Endothelial cell of umbilical vein (primary cell): ENCODE measurements at regions not wholly inside any gene's neighbourhood (a gene's known extent, or its start where the extent isn't known, plus 50 kb on each side); places are given as distances from the start of the nearest gene placed in this dataset.

Source experiments
- BruUV-seq: library from RNA; stranded (reverse); fragments of 400-500 nt; replicated peaks from 2 replicates; lab custom pipeline; 2021; lab: Mats Ljungman, UMichigan
- CTCF ChIA-PET: fragments of 300-600, 350-600 bp; sonication (Branson Sonifier 250); formaldehyde crosslinking; loops from one replicate; lab custom pipeline; 2021; ENCODE audit warnings: antibody characterized with exemption, inconsistent platforms; lab: Charles Lee
- POLR2A ChIA-PET: fragments of 300-600, 350-600 bp; sonication (Branson Sonifier 250); formaldehyde crosslinking; loops from one replicate; lab custom pipeline; 2021; ENCODE audit warnings: antibody characterized with exemption, inconsistent platforms; lab: Charles Lee
- DNase-seq: peaks from one replicate; pipeline ENCODE4 v3.0.0-alpha.2; 2011; ENCODE audit warnings: low read depth, low spot score
- FAIRE-seq: peaks from 2 replicates; lab custom pipeline; 2011; peaks lifted over from hg19 to GRCh38; lab: Jason Lieb, UNC
- H2AFZ ChIP-seq: 2 replicates; pipeline ENCODE4 v1.6.0; 2012; ENCODE audit warnings: low read depth, low read length, control low read depth, inconsistent platforms
- H3K27ac ChIP-seq: 2 replicates; pipeline ENCODE4 v1.5.1; 2011; ENCODE audit warnings: low read depth, mild to moderate bottlenecking, control low read depth, low read length, moderate library complexity; ENCODE audit not compliant: insufficient read depth
- H3K27me3 ChIP-seq, 2 experiments: 2 replicates each; pipeline versions ENCODE4 v1.6.0 to v1.6.1; 2011; ENCODE audit warnings: low read length in 2 of 2, mixed read lengths in 1 of 2; ENCODE audit not compliant: control insufficient read depth in 2 of 2, insufficient read depth in 2 of 2
- H3K36me3 ChIP-seq, 2 experiments: 2 replicates in 1 of 2; 3 replicates in 1 of 2; pipeline ENCODE4 v1.5.1; 2011; ENCODE audit warnings: low read length in 2 of 2, mild to moderate bottlenecking in 1 of 2, moderate library complexity in 1 of 2; ENCODE audit not compliant: control insufficient read depth in 2 of 2, insufficient read depth in 2 of 2; ENCODE audit errors: extremely low read depth in 1 of 2
- H3K4me1 ChIP-seq: 3 replicates; pipeline ENCODE4 v1.5.1; 2011; ENCODE audit warnings: mild to moderate bottlenecking, low read length; ENCODE audit not compliant: control insufficient read depth, insufficient read depth; ENCODE audit errors: extremely low read depth
- H3K4me2 ChIP-seq: 2 replicates; pipeline ENCODE4 v1.6.1; 2011; ENCODE audit warnings: low read length, control low read depth, mixed read lengths; ENCODE audit not compliant: insufficient read depth
- H3K4me3 ChIP-seq, 3 experiments: fragments of 200-600 bp in 1 of 3; sonication (generic), shearing (Covaris generic) in 1 of 3; replicated peaks in 1 of 3; 2 replicates each; pipeline ENCODE4 v1.5.1; 2011 to 2016; ENCODE audit warnings: control low read depth in 3 of 3, low read length in 3 of 3, mild to moderate bottlenecking in 2 of 3, inconsistent platforms in 1 of 3, low read depth in 1 of 3, moderate library complexity in 1 of 3; ENCODE audit not compliant: insufficient read depth in 1 of 3
- H3K79me2 ChIP-seq: 2 replicates; pipeline ENCODE4 v1.6.0; 2012; ENCODE audit warnings: low read length, inconsistent platforms; ENCODE audit not compliant: control insufficient read depth, insufficient read depth
- H3K9ac ChIP-seq: replicated peaks from 2 replicates; pipeline ENCODE3; 2011; ENCODE audit warnings: low read length, control low read depth; ENCODE audit not compliant: insufficient read depth; ENCODE audit errors: extremely low read depth
- H3K9me1 ChIP-seq: replicated peaks from 3 replicates; pipeline ENCODE4 v1.6.0; 2011; ENCODE audit warnings: mild to moderate bottlenecking, low read length; ENCODE audit not compliant: control insufficient read depth, insufficient read depth; ENCODE audit errors: extremely low read depth
- H3K9me3 ChIP-seq: replicated peaks from 2 replicates; pipeline ENCODE4 v1.5.1; 2012; ENCODE audit warnings: low read length, inconsistent platforms; ENCODE audit not compliant: control insufficient read depth, insufficient read depth
- H4K20me1 ChIP-seq: replicated peaks from 2 replicates; pipeline ENCODE3; 2011; ENCODE audit warnings: mild to moderate bottlenecking, low read length; ENCODE audit not compliant: control insufficient read depth, insufficient read depth; ENCODE audit errors: extremely low read depth
- EZH2 ChIP-seq: IDR thresholded peaks from 2 replicates; pipeline ENCODE4 v1.6.1; 2012; ENCODE audit warnings: borderline replicate concordance, low read depth, mild to moderate bottlenecking, moderate library complexity, low read length, inconsistent platforms; ENCODE audit not compliant: severe bottlenecking
- FOS ChIP-seq: IDR thresholded peaks from 2 replicates; pipeline ENCODE4 v1.6.1; 2011; ENCODE audit warnings: mild to moderate bottlenecking, low read length, moderate library complexity, borderline replicate concordance; ENCODE audit not compliant: insufficient read depth
- GATA2 ChIP-seq: IDR thresholded peaks from 2 replicates; pipeline ENCODE4 v1.7.0; 2011; ENCODE audit warnings: low read depth, mild to moderate bottlenecking, moderate library complexity, mixed read lengths, low read length; ENCODE audit not compliant: insufficient read length, insufficient read depth
- JUN ChIP-seq: IDR thresholded peaks from 2 replicates; pipeline ENCODE4 v1.6.1; 2011; ENCODE audit warnings: borderline replicate concordance, low read depth; ENCODE audit not compliant: insufficient read length, insufficient read depth
- MAX ChIP-seq: IDR thresholded peaks from 2 replicates; pipeline ENCODE4 v1.6.1; 2011; ENCODE audit not compliant: insufficient read depth, insufficient read length
- MYC ChIP-seq: IDR thresholded peaks from one replicate; pipeline ENCODE4 v1.6.1; 2011; ENCODE audit warnings: mild to moderate bottlenecking, low read depth, low read length
- POLR2A ChIP-seq: IDR thresholded peaks from 2 replicates; pipeline ENCODE4 v1.6.1; 2012; ENCODE audit warnings: low read depth, mild to moderate bottlenecking, control low read depth, low read length
- POLR2AphosphoS5 ChIP-seq: IDR thresholded peaks from 2 replicates; pipeline ENCODE4 v1.6.1; 2012; ENCODE audit warnings: low read depth, mild to moderate bottlenecking, control low read depth, low read length, moderate library complexity; ENCODE audit not compliant: insufficient read depth
- dilution Hi-C: fragments of 300-500 bp; cut with MboI; formaldehyde crosslinking; loops from one replicate; pipeline ENCODE4 v1.15.0; 2019; ENCODE audit warnings: low sequenced_read_pairs; ENCODE audit not compliant: extremely low pct_ligation_motif_present
- intact Hi-C: fragments of 100-400 bp; cut with micrococcal nuclease; formaldehyde crosslinking; loops from one replicate; pipeline ENCODE4 v1.10.0; 2022
- TF ChIP-seq, protein P1 (sequence below), 2 donors: IDR thresholded peaks; 1 replicate in 1 of 2; 2 replicates in 1 of 2; pipeline ENCODE4 v1.5.1; 2011; ENCODE audit warnings: low read length in 2 of 2, mild to moderate bottlenecking in 2 of 2, moderate library complexity in 2 of 2, control low read depth in 1 of 2, inconsistent platforms in 1 of 2, low read depth in 1 of 2; ENCODE audit not compliant: insufficient read depth in 1 of 2; ENCODE audit errors: extremely low read depth in 1 of 2

- Histone ChIP-seq H3K9ac (no peak overlapping the region), H4K20me1 (no peaks in the 10 kb centered on the region), H3K9me1 (no peaks in the 10 kb centered on the region), H3K9me3 (no peaks in the 10 kb centered on the region), H3K36me3 (no peaks in the 10 kb centered on the region), H3K4me2 (no peak overlapping the region), H3K4me3 (no peak overlapping the region), H3K79me2 (no peaks in the 10 kb centered on the region), H3K27me3 (no peaks in the 10 kb centered on the region), H3K4me1 (no peaks in the 10 kb centered on the region), H2AFZ (no peak overlapping the region), H3K27ac (no peak overlapping the region)
- no peak for FAIRE-seq
- DNase-seq, result no peak
- dilution Hi-C loops, result no loop called here
- intact Hi-C loops, result no loop called here
- BruUV-seq, result no TSS peak
- ChIA-PET POLR2A (no interaction called here), CTCF (no interaction called here)
- TF ChIP-seq EZH2, result no peak
- no peak for TF ChIP-seq JUN
- TF ChIP-seq FOS, result no peak
- TF ChIP-seq MYC, result no peak
- TF ChIP-seq POLR2AphosphoS5, result no peak
- no peak for TF ChIP-seq MAX
- no peak for TF ChIP-seq POLR2A
- TF ChIP-seq, protein P1, sequence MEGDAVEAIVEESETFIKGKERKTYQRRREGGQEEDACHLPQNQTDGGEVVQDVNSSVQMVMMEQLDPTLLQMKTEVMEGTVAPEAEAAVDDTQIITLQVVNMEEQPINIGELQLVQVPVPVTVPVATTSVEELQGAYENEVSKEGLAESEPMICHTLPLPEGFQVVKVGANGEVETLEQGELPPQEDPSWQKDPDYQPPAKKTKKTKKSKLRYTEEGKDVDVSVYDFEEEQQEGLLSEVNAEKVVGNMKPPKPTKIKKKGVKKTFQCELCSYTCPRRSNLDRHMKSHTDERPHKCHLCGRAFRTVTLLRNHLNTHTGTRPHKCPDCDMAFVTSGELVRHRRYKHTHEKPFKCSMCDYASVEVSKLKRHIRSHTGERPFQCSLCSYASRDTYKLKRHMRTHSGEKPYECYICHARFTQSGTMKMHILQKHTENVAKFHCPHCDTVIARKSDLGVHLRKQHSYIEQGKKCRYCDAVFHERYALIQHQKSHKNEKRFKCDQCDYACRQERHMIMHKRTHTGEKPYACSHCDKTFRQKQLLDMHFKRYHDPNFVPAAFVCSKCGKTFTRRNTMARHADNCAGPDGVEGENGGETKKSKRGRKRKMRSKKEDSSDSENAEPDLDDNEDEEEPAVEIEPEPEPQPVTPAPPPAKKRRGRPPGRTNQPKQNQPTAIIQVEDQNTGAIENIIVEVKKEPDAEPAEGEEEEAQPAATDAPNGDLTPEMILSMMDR (IDR thresholded peaks at IDR 0.05; ENCODE audit: extremely low read depth in 1 of 2, insufficient read depth in 1 of 2, low read depth in 1 of 2, low read length in 2 of 2), result no peak
- no peak for TF ChIP-seq GATA2
These were observed 353.5 kb upstream of the GOT2 start for GRCh38 chr16:59087641-59088040.
